ENCODE measurements at regions not wholly inside any gene's neighbourhood (a gene's known extent, or its start where the extent isn't known, plus 50 kb on each side); places are given as distances from the start of the nearest gene placed in this dataset.

- no peak overlapping the region for H3K4me3 ChIP-seq (replicated peaks; ENCODE audit: low read depth, low read length)
- no peak for DNase-seq (ENCODE audit: low read depth)
- TF ChIP-seq CTCF (IDR thresholded peaks at IDR 0.05; ENCODE audit: low read length, missing control alignments) = no peak
Measured at GRCh38 chr9:7984203-7984602, 184.6 kb upstream of the DMAC1 start.

- no peak for TF ChIP-seq CTCF (IDR thresholded peaks at IDR 0.05; ENCODE audit: low read length, missing control alignments)
- no peak overlapping the region for H3K4me3 ChIP-seq (replicated peaks; ENCODE audit: low read depth, low read length)
- DNase-seq (ENCODE audit: low read depth) = no peak
Measured at GRCh38 chr9:7983490-7983889, 183.9 kb upstream of the DMAC1 start.

- H3K4me3 ChIP-seq (replicated peaks; ENCODE audit: low read depth, low read length) = no peak overlapping the region
- DNase-seq (ENCODE audit: low read depth) = no peak
- TF ChIP-seq CTCF (IDR thresholded peaks at IDR 0.05; ENCODE audit: low read length, missing control alignments) = no peak
Measured at GRCh38 chr9:7982907-7983306, 183.3 kb upstream of the DMAC1 start.

DNA sequence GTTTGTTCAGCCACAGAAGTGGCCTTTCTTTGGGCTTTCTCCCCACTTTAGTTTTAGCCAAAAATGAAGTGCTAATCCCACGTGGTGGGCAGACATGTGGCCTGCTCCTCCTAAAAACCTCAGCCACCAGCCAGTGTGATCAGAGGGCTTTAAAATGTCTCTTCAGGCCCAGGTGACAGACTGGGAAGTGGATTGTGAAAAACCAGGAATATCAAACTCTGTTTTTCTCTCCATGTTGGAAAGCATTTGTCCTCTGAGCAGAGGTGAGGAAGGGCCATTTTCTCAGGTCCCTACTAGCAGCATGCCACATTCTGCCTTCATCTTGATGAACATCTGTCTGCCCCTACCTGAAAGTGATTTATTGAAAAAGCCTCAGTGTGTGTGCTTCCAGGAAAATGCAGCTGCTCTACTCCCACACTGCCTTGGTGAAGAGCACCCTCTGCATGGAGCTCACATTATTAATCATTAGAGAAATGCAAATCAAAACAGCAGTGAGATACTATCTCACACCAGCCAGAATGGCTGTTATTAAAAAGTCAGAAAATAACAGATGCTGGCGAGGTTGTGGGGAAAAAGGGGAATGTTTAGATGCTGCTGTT lies 181.2 kb upstream of the DMAC1 start:
- H3K4me3 ChIP-seq (replicated peaks; ENCODE audit: low read depth, low read length) = no peak overlapping the region
- DNase-seq (ENCODE audit: low read depth) = no peak
- no peak for TF ChIP-seq CTCF (IDR thresholded peaks at IDR 0.05; ENCODE audit: low read length, missing control alignments)

DNA sequence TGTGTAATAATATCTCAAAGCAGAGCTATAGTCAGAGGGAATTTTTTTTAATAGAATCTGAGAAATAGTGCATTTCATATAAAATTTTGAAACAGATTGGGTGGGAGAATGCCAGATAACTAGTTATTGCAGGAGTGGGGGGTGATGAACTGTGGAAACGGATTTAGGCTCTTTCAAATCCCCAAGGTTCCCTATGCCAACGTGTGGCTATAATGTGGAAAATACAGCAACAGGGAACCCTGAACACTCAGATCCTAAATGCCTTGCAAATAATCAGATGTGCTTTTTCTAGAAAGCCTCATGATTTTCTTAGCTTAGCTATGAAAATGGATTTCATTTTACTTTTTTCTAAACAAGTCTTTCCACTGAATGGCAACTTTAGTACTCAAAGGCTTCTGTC lies 180.5 kb upstream of the DMAC1 start:
- TF ChIP-seq CTCF (IDR thresholded peaks at IDR 0.05; ENCODE audit: low read length, missing control alignments) = no peak
- H3K4me3 ChIP-seq (replicated peaks; ENCODE audit: low read depth, low read length) = no peak overlapping the region
- DNase-seq (ENCODE audit: low read depth) = no peak

DNA sequence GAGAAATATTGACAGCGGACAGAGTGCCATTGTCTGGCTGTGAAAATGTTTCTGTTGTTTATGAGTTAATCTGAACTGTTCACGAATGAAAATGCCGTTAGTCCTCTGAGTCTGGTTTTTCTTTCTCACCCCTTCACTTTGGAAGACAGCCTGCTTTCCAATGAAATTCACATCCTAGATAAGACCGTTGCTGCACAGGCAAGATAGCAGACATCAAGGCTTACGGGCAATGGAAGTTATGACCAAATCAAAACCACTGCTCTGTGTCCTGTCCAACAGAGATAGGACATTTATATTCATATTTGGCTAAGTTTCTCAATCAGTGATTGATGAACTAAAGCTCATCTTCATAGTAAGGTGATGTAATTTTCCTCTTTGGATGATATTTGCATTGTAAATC lies 180.0 kb upstream of the DMAC1 start:
- H3K4me3 ChIP-seq (replicated peaks; ENCODE audit: low read depth, low read length) = no peak overlapping the region
- TF ChIP-seq CTCF (IDR thresholded peaks at IDR 0.05; ENCODE audit: low read length, missing control alignments) = no peak
- DNase-seq (ENCODE audit: low read depth) = no peak

DNA sequence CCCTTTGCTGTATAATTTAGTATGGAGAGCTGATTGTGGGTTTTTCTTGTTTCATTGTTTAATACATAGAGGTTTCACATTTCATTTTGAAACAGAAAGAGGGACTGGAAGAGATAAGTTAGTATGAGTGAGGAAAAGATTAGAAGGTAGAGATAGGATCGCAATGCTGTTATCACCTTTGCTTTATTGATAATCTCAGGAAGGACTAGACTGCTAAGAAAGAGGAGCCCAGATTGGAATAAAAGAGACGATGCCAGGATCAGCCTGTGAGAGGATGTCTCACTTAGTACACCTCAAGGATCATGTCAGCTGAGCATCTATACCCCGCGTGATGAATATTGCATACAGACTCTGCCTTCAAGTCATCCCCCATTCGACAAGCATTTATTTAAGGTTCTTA lies 178.0 kb upstream of the DMAC1 start:
- no peak for TF ChIP-seq CTCF (IDR thresholded peaks at IDR 0.05; ENCODE audit: low read length, missing control alignments)
- no peak overlapping the region for H3K4me3 ChIP-seq (replicated peaks; ENCODE audit: low read depth, low read length)
- no peak for DNase-seq (ENCODE audit: low read depth)
